ENCODE measurements at regions not wholly inside any gene's neighbourhood (a gene's known extent, or its start where the extent isn't known, plus 50 kb on each side); places are given as distances from the start of the nearest gene placed in this dataset.

DNA sequence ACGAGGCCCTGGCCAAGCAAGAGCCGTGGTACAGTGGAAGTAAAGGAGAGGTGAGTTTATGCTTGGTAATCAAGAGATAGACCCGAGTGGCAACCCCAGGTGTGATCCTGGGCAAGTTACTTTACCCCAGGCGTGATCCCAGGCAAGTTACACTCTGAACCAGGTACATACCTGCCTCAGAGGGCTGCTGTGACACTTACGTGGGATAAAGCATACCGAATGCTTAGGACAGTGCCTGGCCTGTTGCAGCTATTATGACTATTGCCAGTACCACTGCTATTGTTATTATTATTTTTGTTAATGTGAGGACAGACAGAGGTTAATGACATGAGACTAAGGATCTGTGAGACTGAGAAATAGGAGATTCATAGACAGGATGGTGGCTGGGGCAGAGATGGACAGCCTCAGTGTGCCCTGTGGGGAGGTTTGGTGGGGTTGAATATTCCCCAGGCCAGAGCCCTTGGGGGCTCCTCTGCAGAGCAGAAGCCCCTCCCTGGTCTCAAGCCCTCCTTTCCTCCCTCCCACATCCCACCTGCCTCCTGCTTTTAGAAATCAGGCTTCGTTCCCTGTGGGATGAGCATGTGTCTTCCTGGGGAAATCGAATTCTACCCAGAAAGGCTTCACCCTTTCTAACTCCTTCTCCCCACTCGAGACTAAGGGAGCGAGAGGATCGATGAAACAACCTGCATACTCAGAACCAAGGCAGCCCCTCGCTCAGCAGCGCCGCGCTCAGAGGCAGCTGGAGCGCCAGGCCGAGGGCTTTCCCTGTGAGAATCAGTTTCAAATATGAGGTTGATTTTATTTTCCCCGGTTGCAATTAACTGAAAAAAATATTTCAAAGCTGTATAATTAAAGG, 62.0 kb upstream of the SIX3 start:
- 77 to 82% methylated on average over 18 of the region's 18 CpGs for WGBS, 2 donors
- no peak overlapping the region for H3K4me3 ChIP-seq (ENCODE audit: low read depth, poor library complexity, severe bottlenecking)
- no peak for DNase-seq (ENCODE audit: low spot score in 2 of 2)
- intact Hi-C loops (cut with DNase I; ENCODE audit: low total_unique reads) = no loop called here
- TF ChIP-seq, protein P1, sequence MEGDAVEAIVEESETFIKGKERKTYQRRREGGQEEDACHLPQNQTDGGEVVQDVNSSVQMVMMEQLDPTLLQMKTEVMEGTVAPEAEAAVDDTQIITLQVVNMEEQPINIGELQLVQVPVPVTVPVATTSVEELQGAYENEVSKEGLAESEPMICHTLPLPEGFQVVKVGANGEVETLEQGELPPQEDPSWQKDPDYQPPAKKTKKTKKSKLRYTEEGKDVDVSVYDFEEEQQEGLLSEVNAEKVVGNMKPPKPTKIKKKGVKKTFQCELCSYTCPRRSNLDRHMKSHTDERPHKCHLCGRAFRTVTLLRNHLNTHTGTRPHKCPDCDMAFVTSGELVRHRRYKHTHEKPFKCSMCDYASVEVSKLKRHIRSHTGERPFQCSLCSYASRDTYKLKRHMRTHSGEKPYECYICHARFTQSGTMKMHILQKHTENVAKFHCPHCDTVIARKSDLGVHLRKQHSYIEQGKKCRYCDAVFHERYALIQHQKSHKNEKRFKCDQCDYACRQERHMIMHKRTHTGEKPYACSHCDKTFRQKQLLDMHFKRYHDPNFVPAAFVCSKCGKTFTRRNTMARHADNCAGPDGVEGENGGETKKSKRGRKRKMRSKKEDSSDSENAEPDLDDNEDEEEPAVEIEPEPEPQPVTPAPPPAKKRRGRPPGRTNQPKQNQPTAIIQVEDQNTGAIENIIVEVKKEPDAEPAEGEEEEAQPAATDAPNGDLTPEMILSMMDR (IDR thresholded peaks at IDR 0.05) = no peak
- TF ChIP-seq POLR2A (IDR thresholded peaks at IDR 0.05) = no peak

DNA sequence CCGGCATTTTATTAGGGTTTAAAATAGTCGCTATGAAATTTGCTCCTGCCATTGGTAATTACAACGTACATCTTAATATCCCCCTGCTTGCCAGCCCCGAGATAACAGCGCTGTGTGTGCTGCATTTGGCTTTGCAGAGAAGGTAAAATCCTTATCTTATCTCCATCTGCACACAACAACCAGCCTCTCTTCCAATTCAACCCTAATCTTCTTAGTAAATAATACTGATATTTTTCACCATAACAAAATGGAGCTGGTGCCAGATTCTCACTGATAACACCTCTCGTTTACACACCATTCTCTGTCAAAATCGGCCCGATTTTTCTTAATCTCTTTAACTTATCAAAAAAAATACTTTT, 61.4 kb upstream of the SIX3 start:
- no peak for TF ChIP-seq POLR2A (IDR thresholded peaks at IDR 0.05)
- TF ChIP-seq, protein P1 (IDR thresholded peaks at IDR 0.05) = no peak
- intact Hi-C loops (cut with DNase I; ENCODE audit: low total_unique reads) = no loop called here
- WGBS, 2 donors = 69 to 74% methylated on average over 8 of the region's 8 CpGs
- DNase-seq (ENCODE audit: low spot score in 2 of 2) = no peak
- no peak overlapping the region for H3K4me3 ChIP-seq (ENCODE audit: low read depth, poor library complexity, severe bottlenecking)

DNA sequence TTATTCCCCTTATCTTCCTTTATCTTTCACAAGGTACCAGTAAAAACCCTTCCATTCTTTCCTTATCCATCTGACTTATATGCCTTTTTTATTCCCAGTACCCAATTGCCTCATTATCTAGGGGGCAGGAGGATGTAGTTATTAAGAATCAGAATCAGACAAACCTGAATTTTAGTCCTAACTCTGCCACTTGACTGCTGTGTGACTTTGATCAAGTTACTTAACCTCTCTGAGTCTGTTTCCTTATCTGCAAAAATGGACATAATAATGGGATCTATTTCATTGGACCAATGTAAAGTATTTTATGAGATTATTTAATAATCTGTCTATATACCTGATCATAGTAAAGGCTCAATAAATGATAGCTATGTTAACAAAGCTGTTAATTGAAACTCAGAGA, 59.6 kb upstream of the SIX3 start:
- H3K4me3 ChIP-seq (ENCODE audit: low read depth, poor library complexity, severe bottlenecking) = no peak overlapping the region
- intact Hi-C loops (cut with DNase I; ENCODE audit: low total_unique reads) = no loop called here
- TF ChIP-seq, protein P1 (IDR thresholded peaks at IDR 0.05) = no peak
- TF ChIP-seq POLR2A (IDR thresholded peaks at IDR 0.05) = no peak
- DNase-seq (ENCODE audit: low spot score in 2 of 2) = no peak

DNA sequence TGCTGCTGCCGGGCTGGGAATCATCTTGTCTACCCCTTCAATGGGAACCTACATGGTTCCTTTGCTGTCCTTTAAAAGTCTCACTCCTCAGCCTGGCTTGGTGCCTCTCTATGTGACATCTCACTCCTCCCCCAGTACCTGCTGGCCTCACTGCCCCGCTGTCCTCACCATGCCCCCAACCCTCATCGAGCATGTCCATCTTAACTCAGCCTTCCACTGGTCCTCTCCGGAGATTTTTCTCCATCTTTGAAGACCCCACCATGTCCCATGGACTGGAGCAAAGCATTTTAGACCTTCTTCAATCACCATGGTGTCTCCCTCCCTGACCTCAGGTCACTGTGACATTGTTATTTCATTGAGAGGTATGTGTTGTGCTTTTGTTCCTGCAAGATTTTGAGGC, 58.1 kb upstream of the SIX3 start:
- TF ChIP-seq, protein P1 (IDR thresholded peaks at IDR 0.05) = no peak
- TF ChIP-seq POLR2A (IDR thresholded peaks at IDR 0.05) = no peak
- no peak overlapping the region for H3K4me3 ChIP-seq (ENCODE audit: low read depth, poor library complexity, severe bottlenecking)
- DNase-seq (ENCODE audit: low spot score in 2 of 2) = no peak
- intact Hi-C loops (cut with DNase I; ENCODE audit: low total_unique reads) = no loop called here
- 91 to 95% methylated on average over 4 of the region's 4 CpGs for WGBS, 2 donors

DNA sequence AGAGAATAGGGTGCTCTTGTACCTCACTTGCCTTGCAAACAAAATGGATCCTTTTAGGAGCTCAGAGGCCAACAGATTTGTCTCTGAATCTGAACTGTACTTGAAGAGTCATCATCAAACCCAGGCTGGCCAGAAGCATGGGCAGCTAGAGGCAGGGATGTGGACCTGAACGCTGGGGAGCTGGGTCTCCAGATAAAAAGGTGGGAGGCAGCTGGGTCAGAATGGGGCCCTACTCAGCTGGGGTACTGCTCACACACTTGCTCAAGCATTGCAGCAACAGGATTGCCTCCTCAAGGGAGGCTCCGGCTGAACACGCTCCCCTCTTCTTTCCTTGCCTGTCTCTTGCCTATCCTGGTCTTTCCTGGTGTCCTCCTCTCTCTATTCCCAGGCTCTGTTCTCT, 57.3 kb upstream of the SIX3 start:
- no peak for TF ChIP-seq POLR2A (IDR thresholded peaks at IDR 0.05)
- TF ChIP-seq, protein P1 (IDR thresholded peaks at IDR 0.05) = no peak
- no peak for DNase-seq (ENCODE audit: low spot score in 2 of 2)
- H3K4me3 ChIP-seq (ENCODE audit: low read depth, poor library complexity, severe bottlenecking) = no peak overlapping the region
- 86 to 87% methylated on average over 3 of the region's 3 CpGs for WGBS, 2 donors
- intact Hi-C loops (cut with DNase I; ENCODE audit: low total_unique reads) = no loop called here

DNA sequence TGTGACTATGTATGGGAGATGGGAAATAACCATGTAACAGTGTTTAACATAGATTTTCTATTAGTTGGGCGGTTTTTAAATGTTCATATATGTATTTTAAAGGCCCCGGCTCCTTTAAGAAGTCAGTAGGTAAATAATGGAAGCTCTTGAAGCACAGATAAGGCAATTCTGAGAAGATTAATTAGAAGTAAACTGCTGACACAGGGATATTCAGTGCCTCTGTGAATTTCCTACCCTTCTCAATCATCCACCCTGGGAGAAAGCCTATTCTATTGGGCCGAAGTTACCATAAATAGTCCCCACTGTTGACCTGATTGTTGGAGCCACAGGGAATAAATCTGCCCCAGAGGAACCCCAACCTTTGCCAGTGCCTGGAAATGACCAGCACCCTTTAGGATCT, 56.8 kb upstream of the SIX3 start:
- DNase-seq (ENCODE audit: low spot score in 2 of 2) = no peak
- intact Hi-C loops (cut with DNase I; ENCODE audit: low total_unique reads) = no loop called here

More for the DNA sequence above, 56.8 kb upstream of the SIX3 start:
- 86 to 88% methylated on average over 3 of the region's 3 CpGs for WGBS, 2 donors
- H3K4me3 ChIP-seq (ENCODE audit: low read depth, poor library complexity, severe bottlenecking) = no peak overlapping the region
- TF ChIP-seq, protein P1 (IDR thresholded peaks at IDR 0.05) = no peak
- TF ChIP-seq POLR2A (IDR thresholded peaks at IDR 0.05) = no peak

Measured in lower leg skin (tissue), 4 donors.